GM10248 (cell line): ENCODE measurements at regions not wholly inside any gene's neighbourhood (a gene's known extent, or its start where the extent isn't known, plus 50 kb on each side); places are given as distances from the start of the nearest gene placed in this dataset.

ENCODE experiments used
- CTCF ChIA-PET: fragments of 300-600 bp; sonication (Branson Sonifier 250); formaldehyde crosslinking; extraction: SDS; loops from one replicate; lab custom pipeline; 2021; ENCODE audit warnings: antibody characterized with exemption; lab: Yijun Ruan, JAX
- POLR2A ChIA-PET: fragments of 350-650 bp; sonication (Branson Sonifier 250); formaldehyde crosslinking; extraction: SDS; loops from one replicate; lab custom pipeline; 2020; ENCODE audit warnings: antibody characterized with exemption; lab: Yijun Ruan, JAX
- DNase-seq: peaks from one replicate; pipeline ENCODE4 v3.0.0; 2012; ENCODE audit errors: extremely low spot score
- CTCF ChIP-seq: IDR thresholded peaks from 2 replicates; pipeline ENCODE4 v1.5.1; 2012; ENCODE audit warnings: mild to moderate bottlenecking, low read depth; ENCODE audit errors: extremely low read depth, missing control alignments, control extremely low read depth

- no peak for DNase-seq
These were observed 865.4 kb upstream of the MBL2 start for GRCh38 chr10:53638006-53638405.

GRCh38 chr10:53624722-53625121 is 852.1 kb upstream of the MBL2 start:
- CTCF ChIA-PET = no interaction called here
- no peak for DNase-seq
- no peak for TF ChIP-seq CTCF
- POLR2A ChIA-PET = no interaction called here

More at GRCh38 chr10:53638006-53638405, 865.4 kb upstream of the MBL2 start:
- TF ChIP-seq CTCF = no peak
- CTCF ChIA-PET = no interaction called here
- POLR2A ChIA-PET = no interaction called here

- ChIA-PET CTCF (no interaction called here), POLR2A (no interaction called here)
- no peak for DNase-seq
- no peak for TF ChIP-seq CTCF
These were observed 849.6 kb upstream of the MBL2 start for GRCh38 chr10:53622201-53622600.

DNA sequence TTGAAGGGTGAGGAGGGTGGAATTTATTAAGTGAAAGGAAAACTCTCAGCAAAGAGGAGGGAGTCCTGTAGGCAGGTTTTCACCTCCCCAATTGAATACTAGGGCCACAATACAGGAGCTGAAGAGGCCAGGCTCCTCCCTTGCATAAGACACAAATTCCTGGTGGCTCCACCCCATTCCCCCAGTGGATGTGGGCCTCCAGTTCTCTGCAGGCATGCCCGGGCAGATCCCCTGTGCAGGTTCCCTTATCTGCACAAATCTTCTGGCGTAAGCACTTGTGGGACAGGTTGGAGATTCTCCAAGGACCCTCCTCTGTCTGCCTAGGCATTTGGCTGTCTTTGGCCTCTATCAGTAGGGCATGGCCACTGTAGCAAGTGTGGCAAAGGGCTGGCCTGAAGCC is 847.1 kb upstream of the MBL2 start:
- TF ChIP-seq CTCF = no peak
- no peak for DNase-seq
- CTCF ChIA-PET = no interaction called here
- POLR2A ChIA-PET = no interaction called here

DNA sequence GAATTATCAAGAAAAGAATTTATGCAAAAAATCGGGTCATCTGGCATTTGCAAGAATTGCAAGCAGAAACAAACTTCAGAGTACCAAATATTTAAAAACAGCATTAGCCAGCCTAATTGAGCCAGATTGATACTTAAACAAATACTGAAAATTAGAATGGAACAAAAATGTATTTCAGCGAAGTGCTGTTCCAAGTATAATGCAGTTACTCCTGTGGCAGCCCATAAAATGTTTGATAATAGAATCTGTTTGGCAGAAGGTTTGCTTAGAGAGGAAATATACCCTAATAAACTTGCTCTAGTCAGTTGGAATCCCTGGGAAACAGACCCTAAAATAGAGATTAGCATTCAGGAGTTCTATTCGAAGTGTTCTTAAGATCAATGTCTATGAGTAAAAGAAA is 835.1 kb upstream of the MBL2 start:
- CTCF ChIA-PET = no interaction called here
- POLR2A ChIA-PET = interaction anchor here (0.6 kb wide), 1 partner anchor 620 kb away, joined by 3 read pairs; no protein-coding TSS in a partner anchor
- no peak for TF ChIP-seq CTCF
- DNase-seq = no peak

GRCh38 chr10:53606981-53607380 is 834.4 kb upstream of the MBL2 start:
- CTCF ChIA-PET = no interaction called here
- POLR2A ChIA-PET = interaction anchor here (0.6 kb wide), 1 partner anchor 620 kb away, joined by 3 read pairs; no protein-coding TSS in a partner anchor
- no peak for TF ChIP-seq CTCF
- DNase-seq = no peak
